Hepatocyte (in vitro differentiated cells): ENCODE measurements at regions not wholly inside any gene's neighbourhood (a gene's known extent, or its start where the extent isn't known, plus 50 kb on each side); places are given as distances from the start of the nearest gene placed in this dataset.

ENCODE experiments used
- DNase-seq: peaks from one replicate; pipeline ENCODE4 v3.0.0-alpha.2; 2016; ENCODE audit warnings: low spot score
- H2AFZ ChIP-seq: fragments of 200-600 bp; sonication (generic); 2 replicates; pipeline ENCODE4 v1.6.0; 2016; ENCODE audit warnings: antibody characterized with exemption, mild to moderate bottlenecking
- H3K27ac ChIP-seq: fragments of 200-600 bp; sonication (generic); 2 replicates; pipeline ENCODE4 v1.5.1; 2016; ENCODE audit warnings: mild to moderate bottlenecking
- H3K27me3 ChIP-seq: fragments of 200-600 bp; sonication (generic); 2 replicates; pipeline ENCODE4 v1.6.1; 2016
- H3K36me3 ChIP-seq: fragments of 200-600 bp; sonication (generic); replicated peaks from 2 replicates; pipeline ENCODE4 v1.5.1; 2016; ENCODE audit warnings: low read depth; ENCODE audit not compliant: insufficient read depth
- H3K4me1 ChIP-seq: fragments of 200-600 bp; sonication (generic); 2 replicates; pipeline ENCODE4 v1.5.1; 2016; ENCODE audit warnings: mild to moderate bottlenecking, moderate library complexity; ENCODE audit not compliant: insufficient read depth
- H3K4me2 ChIP-seq: fragments of 200-600 bp; sonication (generic); 2 replicates; pipeline ENCODE4 v1.6.0; 2016
- H3K4me3 ChIP-seq: fragments of 200-600 bp; sonication (generic); 2 replicates; pipeline ENCODE4 v1.5.1; 2016; ENCODE audit warnings: mild to moderate bottlenecking
- H3K79me2 ChIP-seq: fragments of 200-600 bp; sonication (generic); 2 replicates; pipeline ENCODE4 v1.6.0; 2017; ENCODE audit warnings: mild to moderate bottlenecking
- H3K9me2 ChIP-seq: fragments of 200-600 bp; sonication (generic); replicated peaks from 2 replicates; pipeline ENCODE4 v1.6.0; 2017; ENCODE audit warnings: mild to moderate bottlenecking; ENCODE audit not compliant: insufficient read depth
- H3K9me3 ChIP-seq: fragments of 200-600 bp; sonication (generic); 2 replicates; pipeline ENCODE4 v1.5.1; 2016; ENCODE audit warnings: low read depth, mild to moderate bottlenecking
- H4K20me1 ChIP-seq: fragments of 200-600 bp; sonication (generic); 2 replicates; pipeline ENCODE4 v1.6.0; 2016; ENCODE audit warnings: mild to moderate bottlenecking; ENCODE audit not compliant: insufficient read depth, poor library complexity, severe bottlenecking
- EZH2 ChIP-seq: fragments of 200-600 bp; sonication (generic); IDR thresholded peaks from 2 replicates; pipeline ENCODE4 v1.6.1; 2016; ENCODE audit warnings: antibody characterized with exemption, mild to moderate bottlenecking, borderline replicate concordance
- EZH2phosphoT487 ChIP-seq: fragments of 200-600 bp; sonication (generic); IDR thresholded peaks from one replicate; pipeline ENCODE4 v1.6.1; 2018; ENCODE audit warnings: antibody characterized with exemption, mild to moderate bottlenecking, low read depth, moderate library complexity; ENCODE audit not compliant: unreplicated experiment, severe bottlenecking
- WGBS: methylation state at CpG from one replicate; pipeline ENCODE4 v1.1.6; 2016; ENCODE audit warnings: low lambda C conversion rate; ENCODE audit errors: missing lambda C conversion rate; 5-methylcytosine and 5-hydroxymethylcytosine counted together
- TF ChIP-seq, protein P1 (sequence below): fragments of 200-600 bp; sonication (generic); IDR thresholded peaks from 2 replicates; pipeline ENCODE4 v1.5.1; 2016; ENCODE audit warnings: antibody characterized with exemption, mild to moderate bottlenecking; ENCODE audit not compliant: poor library complexity

DNA sequence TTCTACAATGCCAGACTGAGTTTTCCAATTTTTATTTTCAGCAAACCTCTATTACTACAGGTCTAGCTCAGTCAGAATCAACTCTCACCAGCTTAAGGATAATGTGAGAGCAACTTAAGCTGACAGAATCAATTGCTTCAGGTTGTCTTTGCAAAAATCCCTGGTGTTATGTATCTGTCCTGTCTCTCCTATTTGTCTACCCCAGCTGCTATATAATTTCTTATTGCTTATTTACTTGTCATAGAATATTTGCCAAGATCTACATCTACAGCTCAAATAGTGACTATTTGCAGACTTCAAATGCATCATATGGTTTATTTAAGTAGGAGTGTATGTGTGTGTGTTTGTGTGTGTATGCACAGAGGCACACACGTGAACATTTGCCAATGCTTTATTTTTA, 54.1 kb downstream of the FOXG1 start:
- no peak for DNase-seq
- TF ChIP-seq EZH2, result no peak
- TF ChIP-seq, protein P1, sequence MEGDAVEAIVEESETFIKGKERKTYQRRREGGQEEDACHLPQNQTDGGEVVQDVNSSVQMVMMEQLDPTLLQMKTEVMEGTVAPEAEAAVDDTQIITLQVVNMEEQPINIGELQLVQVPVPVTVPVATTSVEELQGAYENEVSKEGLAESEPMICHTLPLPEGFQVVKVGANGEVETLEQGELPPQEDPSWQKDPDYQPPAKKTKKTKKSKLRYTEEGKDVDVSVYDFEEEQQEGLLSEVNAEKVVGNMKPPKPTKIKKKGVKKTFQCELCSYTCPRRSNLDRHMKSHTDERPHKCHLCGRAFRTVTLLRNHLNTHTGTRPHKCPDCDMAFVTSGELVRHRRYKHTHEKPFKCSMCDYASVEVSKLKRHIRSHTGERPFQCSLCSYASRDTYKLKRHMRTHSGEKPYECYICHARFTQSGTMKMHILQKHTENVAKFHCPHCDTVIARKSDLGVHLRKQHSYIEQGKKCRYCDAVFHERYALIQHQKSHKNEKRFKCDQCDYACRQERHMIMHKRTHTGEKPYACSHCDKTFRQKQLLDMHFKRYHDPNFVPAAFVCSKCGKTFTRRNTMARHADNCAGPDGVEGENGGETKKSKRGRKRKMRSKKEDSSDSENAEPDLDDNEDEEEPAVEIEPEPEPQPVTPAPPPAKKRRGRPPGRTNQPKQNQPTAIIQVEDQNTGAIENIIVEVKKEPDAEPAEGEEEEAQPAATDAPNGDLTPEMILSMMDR, result no peak
- TF ChIP-seq EZH2phosphoT487, result no peak
- no peak overlapping the region for H3K4me3 ChIP-seq
- H3K36me3 ChIP-seq, result no peaks in the 10 kb centered on the region
- H3K4me1 ChIP-seq, result no peaks in the 10 kb centered on the region
- 63% methylated on average over 1 of the region's 1 CpG for WGBS
- no peaks in the 10 kb centered on the region for H3K79me2 ChIP-seq
- no peak overlapping the region for H3K27ac ChIP-seq
- no peak overlapping the region for H3K4me2 ChIP-seq
- H3K9me2 ChIP-seq, result no peaks in the 10 kb centered on the region
- H2AFZ ChIP-seq, result no peak overlapping the region
- H3K27me3 ChIP-seq, result no peaks in the 10 kb centered on the region
- H3K9me3 ChIP-seq, result peaks cover 8% of the 10 kb centered on the region
- H4K20me1 ChIP-seq, result no peaks in the 10 kb centered on the region

DNA sequence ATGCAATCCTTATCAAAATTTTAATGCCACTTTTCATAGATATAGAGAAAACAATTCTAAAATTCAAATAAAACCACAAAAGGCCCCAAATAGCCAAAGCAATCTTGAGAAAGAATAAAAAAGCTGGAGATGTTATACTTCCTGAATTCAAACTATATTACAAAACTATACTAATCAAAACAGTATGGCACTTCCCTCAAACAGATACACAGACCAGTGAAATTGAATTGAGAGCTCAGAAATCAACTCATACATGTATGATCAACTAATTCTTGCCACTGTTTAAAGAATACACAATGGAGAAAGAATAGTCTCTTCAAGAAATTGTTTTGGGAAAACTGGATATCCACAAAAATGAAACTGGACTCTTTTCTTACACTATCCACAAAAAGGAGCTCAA, 55.4 kb downstream of the FOXG1 start:
- no peaks in the 10 kb centered on the region for H3K36me3 ChIP-seq
- TF ChIP-seq, protein P1, result no peak
- TF ChIP-seq EZH2phosphoT487 (no peak), EZH2 (no peak)
- H4K20me1 ChIP-seq, result no peaks in the 10 kb centered on the region
- H3K4me1 ChIP-seq, result no peaks in the 10 kb centered on the region
- no peak overlapping the region for H3K4me3 ChIP-seq
- no peaks in the 10 kb centered on the region for H3K79me2 ChIP-seq
- no peak overlapping the region for H3K4me2 ChIP-seq
- peaks cover 8% of the 10 kb centered on the region for H3K9me3 ChIP-seq
- no peak overlapping the region for H2AFZ ChIP-seq
- no peaks in the 10 kb centered on the region for H3K27me3 ChIP-seq
- no peak overlapping the region for H3K27ac ChIP-seq
- DNase-seq, result no peak
- H3K9me2 ChIP-seq, result no peaks in the 10 kb centered on the region

DNA sequence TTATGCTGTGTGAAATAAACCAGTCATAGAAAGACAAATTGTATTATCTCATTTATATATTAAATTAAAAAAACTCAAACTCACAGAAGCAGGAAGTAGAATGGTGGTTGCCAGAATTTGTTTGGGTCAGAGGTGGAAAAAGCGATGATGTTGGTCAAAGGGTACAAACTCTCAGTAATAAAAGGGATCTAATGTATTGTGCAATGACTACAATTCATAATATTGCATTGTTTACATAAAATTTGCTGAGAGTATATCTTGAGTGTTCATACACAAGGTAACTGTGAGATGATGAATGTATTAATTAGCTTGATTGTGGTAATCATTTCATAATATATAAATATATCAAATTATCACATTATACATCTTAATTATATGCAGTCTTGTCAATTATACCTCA, 56.7 kb downstream of the FOXG1 start:
- no peak overlapping the region for H3K27ac ChIP-seq
- 89% methylated on average over 1 of the region's 1 CpG for WGBS
- no peak overlapping the region for H2AFZ ChIP-seq
- no peaks in the 10 kb centered on the region for H3K9me2 ChIP-seq
- H3K4me2 ChIP-seq, result no peak overlapping the region
- peaks cover 8% of the 10 kb centered on the region for H3K9me3 ChIP-seq
- TF ChIP-seq EZH2 (no peak), EZH2phosphoT487 (no peak)
- TF ChIP-seq, protein P1, result no peak
- H3K4me3 ChIP-seq, result no peak overlapping the region
- H3K4me1 ChIP-seq, result no peaks in the 10 kb centered on the region
- no peaks in the 10 kb centered on the region for H3K27me3 ChIP-seq
- no peaks in the 10 kb centered on the region for H4K20me1 ChIP-seq
- no peaks in the 10 kb centered on the region for H3K36me3 ChIP-seq
- no peaks in the 10 kb centered on the region for H3K79me2 ChIP-seq
- no peak for DNase-seq

DNA sequence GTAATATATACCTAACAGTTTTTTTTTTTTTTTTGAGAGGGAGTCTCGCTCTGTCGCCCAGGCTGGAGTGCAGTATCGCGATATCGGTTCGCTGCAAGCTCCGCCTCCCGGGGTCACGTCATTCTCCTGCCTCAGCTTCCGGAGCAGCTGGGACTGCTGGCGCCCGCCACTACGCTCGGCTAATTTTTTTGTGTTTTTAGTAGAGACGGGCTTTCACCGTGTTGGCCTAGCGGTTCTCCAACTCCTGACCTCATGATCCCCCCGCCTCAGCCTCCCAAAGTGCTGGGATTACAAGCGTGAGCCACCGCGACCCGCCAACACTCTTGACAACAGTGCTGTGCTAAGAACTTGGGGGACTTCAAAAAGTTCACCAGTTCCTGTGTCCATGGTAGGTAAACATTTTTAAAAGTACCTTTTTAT, 63.5 kb downstream of the FOXG1 start:
- H3K4me3 ChIP-seq, result no peak overlapping the region
- no peak overlapping the region for H2AFZ ChIP-seq
- H3K9me3 ChIP-seq, result no peaks in the 10 kb centered on the region
- no peak for DNase-seq
- no peaks in the 10 kb centered on the region for H3K9me2 ChIP-seq
- TF ChIP-seq EZH2phosphoT487 (no peak), EZH2 (no peak)
- TF ChIP-seq, protein P1, result no peak
- H3K79me2 ChIP-seq, result no peaks in the 10 kb centered on the region
- no peaks in the 10 kb centered on the region for H3K4me1 ChIP-seq
- no peak overlapping the region for H3K27ac ChIP-seq
- no peaks in the 10 kb centered on the region for H3K27me3 ChIP-seq
- H3K36me3 ChIP-seq, result no peaks in the 10 kb centered on the region
- H4K20me1 ChIP-seq, result no peaks in the 10 kb centered on the region
- H3K4me2 ChIP-seq, result no peak overlapping the region
- WGBS, result 96% methylated on average over 22 of the region's 22 CpGs
